ENCODE measurements at regions not wholly inside any gene's neighbourhood (a gene's known extent, or its start where the extent isn't known, plus 50 kb on each side); places are given as distances from the start of the nearest gene placed in this dataset.

DNA sequence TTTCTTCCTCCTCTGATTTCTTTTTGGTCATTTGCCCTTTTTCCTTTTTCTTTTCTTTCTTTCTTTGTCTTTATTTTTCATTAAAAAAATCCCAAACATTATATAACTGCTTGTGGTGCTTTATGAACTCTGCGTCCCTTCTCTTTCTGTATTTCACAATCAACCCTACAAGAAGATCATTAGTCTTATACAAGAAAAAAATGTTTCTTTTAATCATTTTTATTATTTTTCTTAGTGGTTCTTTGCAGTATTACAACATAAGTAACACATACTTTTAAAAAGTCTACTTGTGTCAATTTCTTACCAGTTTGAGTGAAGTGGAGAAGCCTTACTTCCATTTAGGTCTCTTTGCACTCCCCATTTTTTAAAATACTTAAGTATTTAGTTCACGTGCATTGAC is 212.7 kb upstream of the SMC2 start:
- H3K9me3 Mint-ChIP-seq (ENCODE audit: unreplicated experiment) = peaks cover 12% of the 10 kb centered on the region

DNA sequence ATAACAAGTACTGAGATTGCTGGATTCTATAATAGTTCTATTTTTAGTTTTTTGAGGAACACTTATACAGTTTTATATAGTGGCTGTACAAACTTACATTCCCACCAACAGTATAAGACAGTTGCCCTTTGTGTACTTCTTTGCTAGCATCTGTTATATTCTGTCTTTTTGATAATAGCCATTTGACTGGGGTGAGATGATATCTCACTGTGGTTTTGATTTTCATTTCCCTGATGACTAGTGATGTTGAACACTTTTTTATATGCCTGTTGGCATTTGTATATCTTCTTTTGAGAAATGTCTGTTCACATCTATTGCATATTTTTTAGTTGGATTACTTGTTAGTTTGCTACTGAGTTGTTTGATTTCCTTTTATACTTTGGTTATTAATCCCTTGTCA is 204.1 kb upstream of the SMC2 start:
- Mint-ChIP-seq H3K36me3 (ENCODE audit: low read depth, unreplicated experiment) (no peaks in the 10 kb centered on the region), H3K4me3 (ENCODE audit: unreplicated experiment) (no peak overlapping the region), H3K27ac (ENCODE audit: unreplicated experiment) (no peak overlapping the region), H3K9me3 (ENCODE audit: unreplicated experiment) (peaks cover 23% of the 10 kb centered on the region), H3K4me1 (ENCODE audit: unreplicated experiment) (no peaks in the 10 kb centered on the region), H3K27me3 (ENCODE audit: unreplicated experiment) (peaks cover 2% of the 10 kb centered on the region)
- TF ChIP-seq, protein P1, sequence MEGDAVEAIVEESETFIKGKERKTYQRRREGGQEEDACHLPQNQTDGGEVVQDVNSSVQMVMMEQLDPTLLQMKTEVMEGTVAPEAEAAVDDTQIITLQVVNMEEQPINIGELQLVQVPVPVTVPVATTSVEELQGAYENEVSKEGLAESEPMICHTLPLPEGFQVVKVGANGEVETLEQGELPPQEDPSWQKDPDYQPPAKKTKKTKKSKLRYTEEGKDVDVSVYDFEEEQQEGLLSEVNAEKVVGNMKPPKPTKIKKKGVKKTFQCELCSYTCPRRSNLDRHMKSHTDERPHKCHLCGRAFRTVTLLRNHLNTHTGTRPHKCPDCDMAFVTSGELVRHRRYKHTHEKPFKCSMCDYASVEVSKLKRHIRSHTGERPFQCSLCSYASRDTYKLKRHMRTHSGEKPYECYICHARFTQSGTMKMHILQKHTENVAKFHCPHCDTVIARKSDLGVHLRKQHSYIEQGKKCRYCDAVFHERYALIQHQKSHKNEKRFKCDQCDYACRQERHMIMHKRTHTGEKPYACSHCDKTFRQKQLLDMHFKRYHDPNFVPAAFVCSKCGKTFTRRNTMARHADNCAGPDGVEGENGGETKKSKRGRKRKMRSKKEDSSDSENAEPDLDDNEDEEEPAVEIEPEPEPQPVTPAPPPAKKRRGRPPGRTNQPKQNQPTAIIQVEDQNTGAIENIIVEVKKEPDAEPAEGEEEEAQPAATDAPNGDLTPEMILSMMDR (IDR thresholded peaks at IDR 0.05; ENCODE audit: unreplicated experiment) = no peak
- DNase-seq (ENCODE audit: low spot score) = no peak

More for the DNA sequence above, 212.7 kb upstream of the SMC2 start:
- Mint-ChIP-seq H3K27me3 (ENCODE audit: unreplicated experiment) (peaks cover 1% of the 10 kb centered on the region), H3K4me1 (ENCODE audit: unreplicated experiment) (no peaks in the 10 kb centered on the region), H3K4me3 (ENCODE audit: unreplicated experiment) (no peak overlapping the region), H3K27ac (ENCODE audit: unreplicated experiment) (no peak overlapping the region), H3K36me3 (ENCODE audit: low read depth, unreplicated experiment) (no peaks in the 10 kb centered on the region)
- TF ChIP-seq, protein P1 (IDR thresholded peaks at IDR 0.05; ENCODE audit: unreplicated experiment) = peak; percentile 31
- DNase-seq (ENCODE audit: low spot score) = no peak

DNA sequence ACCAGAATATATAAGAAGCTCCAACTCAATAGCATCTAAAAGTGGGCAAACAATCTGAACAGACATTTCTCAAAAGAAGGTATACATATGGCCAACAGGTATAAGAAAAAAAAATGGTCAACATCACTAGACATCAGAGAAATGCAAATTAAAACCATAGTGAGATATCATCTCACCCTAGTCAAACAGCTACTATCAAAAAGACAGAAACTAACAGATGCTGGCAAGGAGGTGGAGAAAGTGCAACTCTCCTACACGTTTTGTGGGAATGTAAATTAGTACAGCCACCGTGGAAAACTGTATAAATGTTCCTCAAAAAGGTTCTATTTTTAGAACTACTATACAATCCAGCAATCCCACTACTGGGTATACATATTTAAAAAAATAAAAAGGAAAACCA is 199.9 kb upstream of the SMC2 start:
- Mint-ChIP-seq H3K27me3 (ENCODE audit: unreplicated experiment) (peaks cover 2% of the 10 kb centered on the region), H3K4me1 (ENCODE audit: unreplicated experiment) (no peaks in the 10 kb centered on the region), H3K4me3 (ENCODE audit: unreplicated experiment) (no peak overlapping the region), H3K27ac (ENCODE audit: unreplicated experiment) (no peak overlapping the region), H3K9me3 (ENCODE audit: unreplicated experiment) (peaks cover 10% of the 10 kb centered on the region), H3K36me3 (ENCODE audit: low read depth, unreplicated experiment) (no peaks in the 10 kb centered on the region)
- DNase-seq (ENCODE audit: low spot score) = no peak
- TF ChIP-seq, protein P1 (IDR thresholded peaks at IDR 0.05; ENCODE audit: unreplicated experiment) = no peak

DNA sequence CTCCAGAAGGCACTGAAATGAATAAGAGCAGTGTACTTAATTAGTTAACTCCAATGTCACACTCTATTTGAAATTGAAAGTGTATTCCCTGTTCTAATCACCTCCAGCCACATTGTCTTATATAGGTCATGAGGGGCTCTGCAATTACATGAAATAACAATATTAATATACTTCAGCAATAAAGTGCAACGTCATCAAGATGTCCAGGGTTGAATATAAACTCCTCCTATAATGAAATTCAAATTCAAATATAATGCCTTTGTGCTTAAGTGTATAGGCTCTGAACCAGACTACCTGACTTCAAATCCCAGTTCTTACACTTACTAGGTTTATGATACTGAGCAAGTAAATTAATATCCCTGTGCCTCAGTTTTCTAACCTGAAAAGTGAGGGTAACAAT is 195.6 kb upstream of the SMC2 start:
- no peak for DNase-seq (ENCODE audit: low spot score)
- Mint-ChIP-seq H3K4me1 (ENCODE audit: unreplicated experiment) (no peaks in the 10 kb centered on the region), H3K27ac (ENCODE audit: unreplicated experiment) (no peak overlapping the region), H3K9me3 (ENCODE audit: unreplicated experiment) (peaks cover 4% of the 10 kb centered on the region), H3K36me3 (ENCODE audit: low read depth, unreplicated experiment) (no peaks in the 10 kb centered on the region), H3K4me3 (ENCODE audit: unreplicated experiment) (no peak overlapping the region), H3K27me3 (ENCODE audit: unreplicated experiment) (peaks cover 2% of the 10 kb centered on the region)
- TF ChIP-seq, protein P1 (IDR thresholded peaks at IDR 0.05; ENCODE audit: unreplicated experiment) = no peak

DNA sequence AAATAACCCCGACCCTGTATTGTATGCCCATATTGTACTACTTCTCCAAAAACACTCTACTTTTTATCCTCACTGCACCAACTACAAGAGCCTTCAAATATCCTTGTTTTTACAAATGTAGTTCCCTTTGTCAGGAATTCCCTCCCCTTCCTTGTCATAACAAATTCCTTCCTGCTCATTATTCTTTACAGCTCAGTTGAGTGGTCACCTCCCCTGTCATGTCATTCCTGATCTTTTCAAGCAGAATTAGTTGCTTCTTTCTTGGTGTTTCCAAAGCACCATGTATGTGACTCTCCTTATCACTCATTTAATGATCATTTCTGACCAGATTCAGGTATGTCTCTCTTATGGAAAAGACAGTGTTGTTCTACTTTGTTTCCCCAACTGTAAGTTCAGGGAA is 194.2 kb upstream of the SMC2 start:
- Mint-ChIP-seq H3K27ac (ENCODE audit: unreplicated experiment) (no peak overlapping the region), H3K27me3 (ENCODE audit: unreplicated experiment) (no peaks in the 10 kb centered on the region), H3K36me3 (ENCODE audit: low read depth, unreplicated experiment) (peaks cover 3% of the 10 kb centered on the region), H3K9me3 (ENCODE audit: unreplicated experiment) (no peaks in the 10 kb centered on the region), H3K4me1 (ENCODE audit: unreplicated experiment) (no peaks in the 10 kb centered on the region), H3K4me3 (ENCODE audit: unreplicated experiment) (no peak overlapping the region)
- TF ChIP-seq, protein P1 (IDR thresholded peaks at IDR 0.05; ENCODE audit: unreplicated experiment) = no peak
- DNase-seq (ENCODE audit: low spot score) = no peak
